Bronchial epithelial cell (primary cell): ENCODE measurements at regions not wholly inside any gene's neighbourhood (a gene's known extent, or its start where the extent isn't known, plus 50 kb on each side); places are given as distances from the start of the nearest gene placed in this dataset.
A peak's percentile ranks its signal among the peaks of the same experiment; 100 is the strongest.

Experiments
- DNase-seq: peaks from one replicate; pipeline ENCODE4 v3.0.0-alpha.2; 2010; ENCODE audit warnings: low read depth
- FAIRE-seq: peaks from 2 replicates; lab custom pipeline; 2011; peaks lifted over from hg19 to GRCh38; lab: Jason Lieb, UNC
- H3K27me3 ChIP-seq: 2 replicates; pipeline ENCODE4 v1.5.1; 2011; ENCODE audit warnings: low read length; ENCODE audit not compliant: control insufficient read depth, insufficient read depth
- H3K36me3 ChIP-seq: 2 replicates; pipeline ENCODE4 v1.5.1; 2011; ENCODE audit warnings: low read length; ENCODE audit not compliant: control insufficient read depth, insufficient read depth
- H3K4me3 ChIP-seq: 2 replicates; pipeline ENCODE4 v1.5.1; 2011; ENCODE audit warnings: mild to moderate bottlenecking, low read depth, low read length, control low read depth
- TF ChIP-seq, protein P1 (sequence below): IDR thresholded peaks from 2 replicates; pipeline ENCODE4 v1.5.1; 2011; ENCODE audit warnings: mild to moderate bottlenecking, moderate library complexity, low read length, control low read depth, inconsistent platforms; ENCODE audit not compliant: insufficient read depth, severe bottlenecking

DNA sequence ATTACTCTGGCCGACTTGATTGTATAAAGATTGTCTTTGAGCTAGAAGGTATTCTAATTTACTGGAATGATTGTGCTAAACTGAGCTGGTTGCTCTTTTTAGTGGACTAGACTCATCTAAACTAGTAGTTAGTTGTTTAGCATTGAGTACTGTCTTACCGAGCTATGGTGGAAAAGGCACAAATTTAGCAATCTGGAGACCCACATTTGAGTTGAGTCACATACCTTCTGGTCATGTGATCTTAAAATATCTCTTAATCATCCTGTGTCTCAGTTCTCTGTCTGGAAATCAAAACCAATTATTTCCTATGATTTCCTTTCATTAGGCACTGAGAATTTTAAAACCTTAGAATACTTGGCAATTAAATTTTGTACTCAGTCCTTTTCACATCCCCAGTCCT lies 349.5 kb downstream of the IRS2 start:
- no peak overlapping the region for H3K4me3 ChIP-seq
- FAIRE-seq = no peak
- TF ChIP-seq, protein P1, sequence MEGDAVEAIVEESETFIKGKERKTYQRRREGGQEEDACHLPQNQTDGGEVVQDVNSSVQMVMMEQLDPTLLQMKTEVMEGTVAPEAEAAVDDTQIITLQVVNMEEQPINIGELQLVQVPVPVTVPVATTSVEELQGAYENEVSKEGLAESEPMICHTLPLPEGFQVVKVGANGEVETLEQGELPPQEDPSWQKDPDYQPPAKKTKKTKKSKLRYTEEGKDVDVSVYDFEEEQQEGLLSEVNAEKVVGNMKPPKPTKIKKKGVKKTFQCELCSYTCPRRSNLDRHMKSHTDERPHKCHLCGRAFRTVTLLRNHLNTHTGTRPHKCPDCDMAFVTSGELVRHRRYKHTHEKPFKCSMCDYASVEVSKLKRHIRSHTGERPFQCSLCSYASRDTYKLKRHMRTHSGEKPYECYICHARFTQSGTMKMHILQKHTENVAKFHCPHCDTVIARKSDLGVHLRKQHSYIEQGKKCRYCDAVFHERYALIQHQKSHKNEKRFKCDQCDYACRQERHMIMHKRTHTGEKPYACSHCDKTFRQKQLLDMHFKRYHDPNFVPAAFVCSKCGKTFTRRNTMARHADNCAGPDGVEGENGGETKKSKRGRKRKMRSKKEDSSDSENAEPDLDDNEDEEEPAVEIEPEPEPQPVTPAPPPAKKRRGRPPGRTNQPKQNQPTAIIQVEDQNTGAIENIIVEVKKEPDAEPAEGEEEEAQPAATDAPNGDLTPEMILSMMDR = no peak
- DNase-seq = peak; percentile 62
- H3K27me3 ChIP-seq = no peaks in the 10 kb centered on the region
- no peaks in the 10 kb centered on the region for H3K36me3 ChIP-seq

- H3K27me3 ChIP-seq = no peaks in the 10 kb centered on the region
- DNase-seq = peak; percentile 95
- peak; percentile 98 for FAIRE-seq
- no peaks in the 10 kb centered on the region for H3K36me3 ChIP-seq
- no peak overlapping the region for H3K4me3 ChIP-seq
- TF ChIP-seq, protein P1 = no peak
Measured at GRCh38 chr13:109436055-109436622, 350.2 kb downstream of the IRS2 start.

GRCh38 chr13:109431217-109431616 lies 355.2 kb downstream of the IRS2 start:
- no peak for FAIRE-seq
- no peaks in the 10 kb centered on the region for H3K27me3 ChIP-seq
- no peaks in the 10 kb centered on the region for H3K36me3 ChIP-seq
- DNase-seq = no peak
- H3K4me3 ChIP-seq = no peak overlapping the region
- TF ChIP-seq, protein P1 = no peak

GRCh38 chr13:109428146-109428545 lies 358.2 kb downstream of the IRS2 start:
- Histone ChIP-seq H3K27me3 (no peaks in the 10 kb centered on the region), H3K36me3 (no peaks in the 10 kb centered on the region), H3K4me3 (no peak overlapping the region)
- DNase-seq = no peak
- FAIRE-seq = no peak
- TF ChIP-seq, protein P1 = no peak

DNA sequence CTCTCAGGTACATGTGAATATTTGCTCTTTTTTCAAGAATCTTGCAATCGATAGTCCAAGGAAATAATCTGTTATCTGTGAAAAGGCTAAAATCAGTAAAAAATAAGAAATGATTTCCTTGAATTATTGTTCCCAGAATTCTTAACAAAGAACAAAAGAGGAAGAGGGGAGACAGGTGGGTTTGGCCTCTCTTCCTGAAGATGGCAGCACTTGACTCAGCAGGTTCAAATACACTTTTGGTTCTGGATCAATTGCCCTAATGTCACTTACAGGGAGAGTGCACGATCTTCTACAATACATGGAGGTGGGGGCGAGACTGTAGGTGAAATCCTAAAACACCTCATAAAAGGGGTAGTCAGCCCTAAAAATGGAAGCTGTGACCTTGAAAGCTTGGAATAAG lies 358.7 kb downstream of the IRS2 start:
- DNase-seq (no peak), FAIRE-seq (no peak)
- Histone ChIP-seq H3K4me3 (no peak overlapping the region), H3K27me3 (no peaks in the 10 kb centered on the region), H3K36me3 (no peaks in the 10 kb centered on the region)
- TF ChIP-seq, protein P1 = no peak

GRCh38 chr13:109427148-109427547 lies 359.2 kb downstream of the IRS2 start:
- H3K36me3 ChIP-seq = no peaks in the 10 kb centered on the region
- no peak overlapping the region for H3K4me3 ChIP-seq
- TF ChIP-seq, protein P1 = no peak
- FAIRE-seq (no peak), DNase-seq (no peak)
- no peaks in the 10 kb centered on the region for H3K27me3 ChIP-seq
